GM19463 (cell line): ENCODE measurements at regions not wholly inside any gene's neighbourhood (a gene's known extent, or its start where the extent isn't known, plus 50 kb on each side); places are given as distances from the start of the nearest gene placed in this dataset.

Experiments used
- ATAC-seq: cut with Tn5 transposase; IDR thresholded peaks from one replicate; pipeline ENCODE4 v1.9.1; 2021; ENCODE audit warnings: mild to moderate bottlenecking, moderate library complexity; ENCODE audit not compliant: unreplicated experiment

GRCh38 chr2:731711-732110 is 54.5 kb upstream of the TMEM18 start:
- ATAC-seq, result no peak

- ATAC-seq, result no peak
Measured at GRCh38 chr2:729376-729861, 52.2 kb upstream of the TMEM18 start.

GRCh38 chr2:728165-728564 is 51.0 kb upstream of the TMEM18 start:
- no peak for ATAC-seq

GRCh38 chr2:727071-727470 is 49.9 kb upstream of the TMEM18 start:
- ATAC-seq, result peak; percentile 74
